ENCODE measurements at regions not wholly inside any gene's neighbourhood (a gene's known extent, or its start where the extent isn't known, plus 50 kb on each side); places are given as distances from the start of the nearest gene placed in this dataset.

DNA sequence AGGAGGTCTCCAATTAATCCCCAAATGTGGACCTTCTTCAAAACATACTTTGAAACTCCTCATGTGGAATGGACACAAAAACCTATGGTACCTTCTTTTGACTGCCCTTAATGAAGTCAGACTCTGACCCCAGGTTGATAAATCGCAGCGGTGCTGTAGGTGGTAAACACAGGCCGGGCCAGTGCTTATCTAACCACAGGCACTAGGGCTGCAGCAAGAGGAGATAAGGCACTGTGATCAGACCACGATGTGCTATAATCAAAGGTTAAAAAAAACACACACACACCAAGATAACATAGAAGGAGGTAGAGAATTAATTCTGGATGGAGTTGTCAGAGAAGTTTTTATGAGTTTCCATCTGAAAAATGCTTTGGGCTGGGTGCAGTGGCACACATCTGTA is 52.3 kb upstream of the SIPA1L2 start:
- Mint-ChIP-seq H3K9me3 (no peaks in the 10 kb centered on the region), H3K36me3 (no peaks in the 10 kb centered on the region), H3K27ac (no peak overlapping the region)
- ATAC-seq: no peak
- DNase-seq (ENCODE audit: low spot score in 2 of 2): no peak

DNA sequence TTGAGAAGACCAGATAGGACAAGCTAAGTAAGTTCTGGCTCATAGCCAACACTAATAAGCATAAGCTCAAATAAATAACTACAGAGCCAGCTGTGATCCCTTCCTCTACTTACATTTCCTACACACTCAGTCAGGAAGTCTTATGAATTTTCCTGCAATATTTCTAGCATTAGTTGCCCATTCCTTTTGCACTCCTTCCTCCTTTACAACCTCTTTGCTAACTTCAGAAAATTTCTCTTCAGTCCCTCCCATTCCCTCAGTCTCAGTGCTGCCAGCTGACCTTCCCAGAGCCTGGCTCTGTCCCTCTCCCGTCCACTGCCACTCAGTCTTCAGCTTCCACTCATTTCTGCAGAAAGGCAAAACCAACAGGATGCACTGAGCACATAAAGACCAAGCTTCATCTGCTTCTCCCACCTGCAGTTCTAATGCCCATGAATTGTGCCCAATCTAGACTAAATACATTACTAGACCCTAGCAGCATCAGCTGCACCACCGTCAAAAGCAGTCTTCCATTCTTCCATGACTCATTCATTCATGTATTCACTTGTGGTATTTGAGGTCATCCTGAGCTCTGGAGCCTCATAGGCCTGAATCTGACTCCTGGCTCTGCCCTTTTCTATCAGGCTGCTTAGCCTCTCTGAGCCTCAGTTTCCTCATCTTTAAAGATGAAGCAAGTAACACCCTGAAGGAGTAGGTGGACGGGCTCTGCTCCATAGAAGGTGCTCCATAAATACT is 54.6 kb upstream of the SIPA1L2 start:
- Mint-ChIP-seq H3K27ac (no peak overlapping the region), H3K36me3 (no peaks in the 10 kb centered on the region)
- peak; percentile 59 to 60 for ATAC-seq

DNA sequence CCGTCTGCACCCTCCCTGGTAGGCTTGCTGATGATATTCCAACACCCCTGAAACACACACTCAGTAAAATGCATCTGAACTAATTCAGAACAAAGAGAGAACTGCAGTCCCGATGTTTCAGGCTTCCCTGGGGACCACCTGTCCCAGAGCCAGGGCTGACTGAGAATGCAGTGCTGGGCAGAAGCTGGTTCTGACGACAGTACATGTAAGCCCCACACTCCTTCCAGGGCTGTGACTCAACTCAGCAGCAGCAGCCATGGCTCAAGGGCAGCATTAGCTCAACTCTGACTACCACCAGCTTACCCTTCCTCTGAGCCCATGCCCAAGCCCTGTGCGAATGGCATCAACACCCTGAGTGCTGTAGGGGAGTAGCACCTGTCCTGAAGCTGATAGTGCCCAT is 56.4 kb upstream of the SIPA1L2 start:
- H3K27ac Mint-ChIP-seq: no peak overlapping the region
- no peak for ATAC-seq
- H3K9me3 Mint-ChIP-seq: peaks cover 0 to 6% of the 10 kb centered on the region in 2 donors

More for the DNA sequence above, 54.6 kb upstream of the SIPA1L2 start:
- peaks cover 0 to 6% of the 10 kb centered on the region in 2 donors for H3K9me3 Mint-ChIP-seq
- no peak for DNase-seq (ENCODE audit: low spot score in 2 of 2)

DNA sequence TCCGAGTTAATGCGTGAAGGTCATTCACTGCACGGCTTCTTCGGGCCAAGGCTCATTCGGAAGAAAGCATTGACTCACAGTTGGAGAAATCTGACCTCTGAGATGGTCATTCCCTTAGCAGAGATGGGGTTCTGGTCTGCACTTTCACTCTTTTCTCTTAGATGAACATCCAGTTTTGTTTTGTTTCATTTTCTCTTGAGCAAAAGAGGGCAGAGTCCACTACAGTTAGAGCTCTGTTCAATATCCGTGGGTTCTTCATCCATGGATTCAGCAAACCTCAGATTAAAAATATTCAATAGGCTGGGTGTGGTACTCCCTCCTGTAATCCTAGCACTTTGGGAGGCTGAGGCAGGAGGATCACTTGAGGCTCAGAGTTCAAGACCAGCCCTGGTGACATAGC is 57.4 kb upstream of the SIPA1L2 start:
- Mint-ChIP-seq H3K9me3 (peaks cover 0 to 6% of the 10 kb centered on the region in 2 donors), H3K27ac (no peak overlapping the region), H3K36me3 (no peaks in the 10 kb centered on the region)
- ATAC-seq: no peak
- DNase-seq (ENCODE audit: low spot score in 2 of 2): no peak

More for the DNA sequence above, 56.4 kb upstream of the SIPA1L2 start:
- DNase-seq (ENCODE audit: low spot score in 2 of 2): no peak
- no peaks in the 10 kb centered on the region for H3K36me3 Mint-ChIP-seq

DNA sequence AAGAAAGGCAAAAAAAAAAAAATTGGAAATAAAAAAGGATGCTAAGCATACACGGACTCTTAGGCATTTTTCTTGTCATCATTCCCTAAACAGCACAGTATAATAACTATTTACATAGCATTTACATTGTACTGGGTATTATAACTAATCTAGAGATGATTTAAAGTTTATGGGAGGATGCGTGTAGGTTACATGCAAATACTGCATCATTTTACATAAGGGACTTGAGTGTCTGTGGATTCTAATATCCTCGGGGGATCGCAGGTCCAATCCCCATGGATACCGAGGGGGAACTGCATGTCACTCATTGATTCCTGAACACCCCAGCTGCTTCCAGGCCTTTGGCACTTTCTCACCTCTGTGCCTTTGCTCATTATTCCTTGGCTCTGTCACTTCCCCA is 57.8 kb upstream of the SIPA1L2 start:
- DNase-seq (ENCODE audit: low spot score in 2 of 2): no peak
- no peaks in the 10 kb centered on the region for H3K36me3 Mint-ChIP-seq
- H3K9me3 Mint-ChIP-seq: peaks cover 0 to 6% of the 10 kb centered on the region in 2 donors
- no peak for ATAC-seq
- no peak overlapping the region for H3K27ac Mint-ChIP-seq

DNA sequence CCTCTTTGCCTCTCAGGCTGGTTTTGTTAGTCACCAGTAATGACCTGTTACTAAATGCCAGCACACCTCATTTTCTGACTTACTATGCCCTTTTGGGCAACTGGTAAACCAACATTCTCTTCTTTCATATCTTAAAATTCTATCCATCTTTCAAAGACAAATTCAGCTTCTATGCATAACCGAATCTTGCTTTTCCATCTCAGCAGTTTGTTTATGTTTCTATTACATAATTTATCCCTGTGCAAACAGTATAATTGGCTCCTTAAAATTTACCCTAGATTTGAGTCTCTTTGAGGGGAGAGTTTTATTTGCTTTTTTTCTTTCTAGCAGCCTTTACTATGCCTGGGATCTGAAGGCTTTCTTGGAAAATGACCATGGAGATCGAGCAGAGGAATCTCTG is 58.5 kb upstream of the SIPA1L2 start:
- no peak for ATAC-seq
- Mint-ChIP-seq H3K27ac (no peak overlapping the region), H3K36me3 (no peaks in the 10 kb centered on the region), H3K9me3 (peaks cover 0 to 6% of the 10 kb centered on the region in 2 donors)
- no peak for DNase-seq (ENCODE audit: low spot score in 2 of 2)

DNA sequence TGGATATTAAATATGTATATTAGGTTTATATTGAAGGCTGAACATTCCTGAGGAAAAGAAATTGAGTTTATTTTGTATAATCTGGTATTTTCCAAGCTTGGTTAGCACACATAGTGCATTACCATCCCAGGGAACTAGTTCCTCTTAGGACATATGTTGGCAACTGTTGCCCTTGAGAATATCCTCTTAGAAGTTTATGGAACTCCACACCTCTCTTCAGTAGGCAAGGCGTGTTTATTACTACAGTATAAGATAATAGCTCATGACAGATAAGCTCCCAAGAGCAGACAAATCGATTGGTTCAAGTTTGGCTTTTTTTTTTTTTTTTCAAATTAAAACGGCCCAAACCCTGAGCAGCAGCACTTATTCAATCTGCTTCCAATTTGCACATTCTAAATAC is 59.8 kb upstream of the SIPA1L2 start:
- Mint-ChIP-seq H3K36me3 (no peaks in the 10 kb centered on the region), H3K27ac (no peak overlapping the region), H3K9me3 (peaks cover 0 to 6% of the 10 kb centered on the region in 2 donors)
- ATAC-seq: no peak
- no peak for DNase-seq (ENCODE audit: low spot score in 2 of 2)

DNA sequence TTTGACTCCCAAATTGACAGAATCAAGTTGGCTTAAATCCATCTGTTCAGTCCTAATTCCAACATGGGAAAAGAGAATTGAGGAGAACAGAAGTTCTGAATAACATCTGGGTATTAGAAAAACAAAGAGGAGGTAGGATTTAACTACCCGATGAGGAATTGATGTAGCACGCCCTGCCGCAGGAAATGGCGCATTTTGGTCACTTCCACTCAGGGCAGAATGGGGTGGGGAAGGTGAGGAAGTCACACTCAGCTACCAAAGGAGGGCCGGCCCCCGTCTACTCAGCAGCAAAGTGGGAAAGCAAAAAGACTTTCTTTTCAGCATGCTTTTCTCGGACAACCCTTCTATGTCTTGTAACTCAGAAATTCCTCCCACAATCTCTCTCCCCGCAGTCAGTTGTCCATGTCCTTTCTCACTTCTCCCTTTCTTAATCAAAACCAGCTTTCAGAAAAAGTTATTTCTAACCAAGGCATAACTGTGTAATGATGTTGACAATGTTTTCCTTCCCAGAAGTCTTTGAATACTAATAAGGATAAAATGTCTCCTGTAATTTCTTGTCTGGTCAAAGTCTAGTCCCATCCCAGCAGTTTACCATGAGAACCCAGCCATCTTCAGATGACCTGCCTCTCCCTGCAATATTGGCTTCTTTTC is 60.5 kb upstream of the SIPA1L2 start:
- Mint-ChIP-seq H3K36me3 (no peaks in the 10 kb centered on the region), H3K9me3 (peaks cover 0 to 6% of the 10 kb centered on the region in 2 donors), H3K27ac (no peak overlapping the region)
- ATAC-seq: no peak
- DNase-seq (ENCODE audit: low spot score in 2 of 2): no peak

DNA sequence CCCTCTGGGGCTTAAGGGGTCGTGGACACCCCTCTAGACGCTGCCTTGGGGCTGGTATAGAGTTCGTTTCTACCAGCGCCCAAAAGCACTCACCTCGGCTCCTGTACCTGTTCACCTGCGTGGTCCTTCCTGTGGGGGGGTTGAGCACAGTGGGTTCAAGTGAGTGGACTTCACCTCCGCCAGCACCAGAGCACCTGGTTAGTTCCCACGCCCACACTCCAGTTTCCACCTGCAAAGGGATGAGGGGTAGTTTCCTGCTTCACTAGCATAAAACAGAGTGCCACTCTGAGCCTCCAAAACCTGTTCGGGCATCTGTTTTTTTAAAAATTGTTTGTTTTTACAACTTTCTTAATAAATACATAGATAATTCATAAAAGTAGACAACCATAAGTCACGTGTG is 64.5 kb upstream of the SIPA1L2 start:
- no peak for DNase-seq (ENCODE audit: low spot score in 2 of 2)
- Mint-ChIP-seq H3K9me3 (no peaks in the 10 kb centered on the region), H3K27ac (no peak overlapping the region), H3K36me3 (no peaks in the 10 kb centered on the region)
- ATAC-seq: no peak

DNA sequence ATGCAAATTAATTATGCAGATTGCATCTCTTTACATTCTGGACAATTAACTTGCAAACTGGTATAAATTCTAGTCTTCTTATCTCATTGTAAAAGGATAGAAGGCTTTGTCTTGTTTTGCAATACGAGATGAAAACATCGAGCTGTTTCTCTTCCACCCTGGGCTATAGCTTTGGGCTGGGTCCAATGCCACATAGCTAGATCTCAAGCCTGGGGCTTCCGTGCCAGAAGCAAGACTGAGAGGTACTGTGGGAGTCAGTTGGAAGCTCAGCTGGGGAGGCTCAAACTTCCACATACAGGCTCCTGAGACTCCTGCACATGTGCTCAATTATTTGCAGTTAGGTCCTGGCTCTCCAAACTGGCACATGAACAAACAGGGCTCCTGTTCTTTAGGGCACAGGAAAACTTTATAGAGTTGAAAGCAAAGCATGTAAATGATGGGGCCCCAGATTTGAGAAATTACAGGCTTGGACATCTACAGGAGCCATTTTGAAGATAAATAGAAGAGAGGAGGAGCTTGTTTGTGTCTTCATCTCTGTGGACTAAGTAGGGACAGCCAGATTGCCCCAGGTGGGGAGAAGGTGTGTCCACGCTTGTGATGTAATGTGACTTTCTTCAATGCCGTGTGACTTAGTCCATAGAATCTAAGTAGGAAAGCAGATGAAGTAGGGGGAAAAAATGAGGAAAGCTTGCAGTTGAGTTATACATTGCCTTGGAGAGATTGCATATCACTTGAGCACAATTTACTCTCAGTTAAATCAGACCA is 65.9 kb upstream of the SIPA1L2 start:
- no peak for ATAC-seq
- no peak overlapping the region for H3K27ac Mint-ChIP-seq
- H3K9me3 Mint-ChIP-seq: no peaks in the 10 kb centered on the region
- no peak for DNase-seq (ENCODE audit: low spot score in 2 of 2)
- no peaks in the 10 kb centered on the region for H3K36me3 Mint-ChIP-seq

DNA sequence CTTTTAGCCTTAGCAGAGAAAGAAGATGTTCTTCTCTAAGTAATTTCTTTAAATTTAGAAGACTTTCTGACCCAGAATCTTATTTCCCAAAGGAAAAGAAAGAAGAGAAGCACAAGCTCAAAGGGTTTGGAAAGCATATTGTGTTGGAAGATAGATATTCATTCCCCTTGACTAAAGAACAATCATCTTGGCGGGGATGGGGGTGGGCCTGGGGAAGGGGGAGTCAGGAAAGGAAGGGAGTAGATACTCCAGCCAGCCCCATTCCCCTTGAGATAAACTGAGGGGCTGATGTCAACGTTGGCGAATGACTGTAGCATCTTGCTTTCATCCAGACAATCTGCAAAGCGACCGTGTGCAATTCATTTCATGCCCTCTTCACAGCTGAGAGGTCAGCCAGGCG is 66.5 kb upstream of the SIPA1L2 start:
- H3K27ac Mint-ChIP-seq: no peak overlapping the region
- H3K9me3 Mint-ChIP-seq: no peaks in the 10 kb centered on the region
- H3K36me3 Mint-ChIP-seq: no peaks in the 10 kb centered on the region
- no peak for DNase-seq (ENCODE audit: low spot score in 2 of 2)
- no peak for ATAC-seq

DNA sequence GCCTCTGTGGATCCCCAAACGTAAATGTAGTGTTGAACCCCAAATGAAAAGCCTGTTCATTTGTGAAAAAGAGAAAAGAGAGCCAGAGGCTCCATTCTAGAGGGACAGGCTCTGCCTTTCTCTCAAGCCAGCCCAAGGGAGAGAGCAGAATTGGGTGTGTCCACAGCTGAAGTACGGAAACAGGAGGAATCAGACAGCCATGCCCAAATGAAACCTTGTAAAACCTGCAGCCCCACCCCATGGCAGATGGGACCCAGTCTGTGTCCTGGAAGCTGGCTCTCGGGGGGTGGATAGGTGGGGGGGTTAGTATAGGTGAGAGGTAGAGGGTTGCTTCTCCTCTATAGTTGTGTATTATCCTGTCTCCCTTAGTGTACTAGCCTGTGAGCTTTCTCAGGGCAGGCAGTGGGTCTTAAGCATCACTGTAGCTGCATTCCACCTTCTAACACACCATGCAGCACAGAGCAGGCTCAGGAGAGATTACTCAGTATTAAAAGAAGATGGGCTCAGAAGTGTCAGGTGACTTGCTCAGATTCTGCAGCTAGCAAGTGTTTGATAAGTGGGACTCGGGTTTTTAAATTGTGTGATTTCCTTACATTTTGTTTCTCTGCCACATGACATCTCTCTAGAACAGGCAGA is 67.4 kb upstream of the SIPA1L2 start:
- Mint-ChIP-seq H3K36me3 (no peaks in the 10 kb centered on the region), H3K27ac (no peak overlapping the region), H3K9me3 (peaks cover 0 to 5% of the 10 kb centered on the region in 2 donors)
- DNase-seq (ENCODE audit: low spot score in 2 of 2) (no peak), ATAC-seq (no peak)

DNA sequence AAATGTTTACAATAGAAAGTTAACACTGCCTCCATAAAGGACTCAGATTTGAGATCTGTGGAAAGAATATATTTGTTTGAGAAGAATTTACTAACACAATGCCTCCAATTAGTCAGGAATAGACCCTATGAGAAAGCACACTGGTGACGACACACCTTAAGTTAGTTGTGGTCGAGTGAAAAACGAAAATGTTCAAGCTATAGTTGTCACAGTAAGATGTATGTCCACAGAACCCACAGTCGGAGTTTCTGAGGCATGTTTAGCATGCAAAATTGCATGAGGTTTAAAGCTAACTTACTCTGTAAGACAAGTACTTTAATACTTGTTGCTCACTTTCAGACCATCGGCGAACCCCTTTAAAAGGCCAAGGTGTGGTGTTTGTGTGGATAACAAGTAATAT is 69.9 kb upstream of the SIPA1L2 start:
- no peaks in the 10 kb centered on the region for H3K36me3 Mint-ChIP-seq
- no peak overlapping the region for H3K27ac Mint-ChIP-seq
- ATAC-seq (peak in 1 of 2 donors; percentile 73), DNase-seq (ENCODE audit: low spot score in 2 of 2) (no peak)
- H3K9me3 Mint-ChIP-seq: peaks cover 0 to 5% of the 10 kb centered on the region in 2 donors

DNA sequence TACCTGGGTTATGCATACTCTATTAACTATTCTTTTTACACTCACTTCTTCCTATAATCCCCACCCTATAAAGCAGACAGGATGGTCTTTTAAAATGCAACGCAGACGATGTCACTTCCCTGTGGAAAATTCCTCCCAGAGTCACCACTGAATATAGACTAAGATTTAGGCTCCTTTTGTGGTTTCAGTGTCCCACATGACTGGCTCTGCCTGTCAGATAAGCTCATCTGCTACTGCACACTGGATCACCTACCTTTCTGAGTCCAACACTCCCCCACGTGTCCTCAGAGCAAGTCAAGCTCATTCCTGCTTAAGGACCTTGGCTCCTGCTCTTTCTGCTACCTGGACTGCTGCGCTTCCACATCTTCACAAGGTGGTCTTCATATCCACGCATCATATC is 73.0 kb upstream of the SIPA1L2 start:
- Mint-ChIP-seq H3K9me3 (peaks cover 0 to 5% of the 10 kb centered on the region in 2 donors), H3K36me3 (no peaks in the 10 kb centered on the region), H3K27ac (no peak overlapping the region)
- ATAC-seq: no peak
- DNase-seq (ENCODE audit: low spot score in 2 of 2): no peak

DNA sequence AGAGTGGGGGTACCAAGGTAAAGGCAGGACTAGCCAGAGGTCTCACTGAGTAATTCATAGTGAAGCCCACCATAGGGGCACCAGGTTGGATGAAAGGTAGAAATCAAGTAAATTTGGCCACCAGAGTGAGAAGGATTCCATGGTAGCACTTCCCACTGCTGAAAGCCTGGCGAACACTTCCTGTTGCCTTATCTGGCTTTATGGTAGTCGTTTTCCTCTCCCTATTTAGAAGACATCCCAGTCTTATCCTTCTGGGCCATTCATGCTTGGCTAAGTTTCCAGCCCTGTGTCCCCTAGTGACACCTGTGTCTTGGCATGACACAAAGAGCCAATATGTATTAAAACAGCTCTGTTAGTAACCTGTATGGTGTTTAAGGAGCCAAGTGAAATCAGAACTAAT is 74.3 kb upstream of the SIPA1L2 start:
- DNase-seq (ENCODE audit: low spot score in 2 of 2): no peak
- ATAC-seq: no peak
- H3K9me3 Mint-ChIP-seq: peaks cover 0 to 5% of the 10 kb centered on the region in 2 donors
- no peaks in the 10 kb centered on the region for H3K36me3 Mint-ChIP-seq
- no peak overlapping the region for H3K27ac Mint-ChIP-seq

DNA sequence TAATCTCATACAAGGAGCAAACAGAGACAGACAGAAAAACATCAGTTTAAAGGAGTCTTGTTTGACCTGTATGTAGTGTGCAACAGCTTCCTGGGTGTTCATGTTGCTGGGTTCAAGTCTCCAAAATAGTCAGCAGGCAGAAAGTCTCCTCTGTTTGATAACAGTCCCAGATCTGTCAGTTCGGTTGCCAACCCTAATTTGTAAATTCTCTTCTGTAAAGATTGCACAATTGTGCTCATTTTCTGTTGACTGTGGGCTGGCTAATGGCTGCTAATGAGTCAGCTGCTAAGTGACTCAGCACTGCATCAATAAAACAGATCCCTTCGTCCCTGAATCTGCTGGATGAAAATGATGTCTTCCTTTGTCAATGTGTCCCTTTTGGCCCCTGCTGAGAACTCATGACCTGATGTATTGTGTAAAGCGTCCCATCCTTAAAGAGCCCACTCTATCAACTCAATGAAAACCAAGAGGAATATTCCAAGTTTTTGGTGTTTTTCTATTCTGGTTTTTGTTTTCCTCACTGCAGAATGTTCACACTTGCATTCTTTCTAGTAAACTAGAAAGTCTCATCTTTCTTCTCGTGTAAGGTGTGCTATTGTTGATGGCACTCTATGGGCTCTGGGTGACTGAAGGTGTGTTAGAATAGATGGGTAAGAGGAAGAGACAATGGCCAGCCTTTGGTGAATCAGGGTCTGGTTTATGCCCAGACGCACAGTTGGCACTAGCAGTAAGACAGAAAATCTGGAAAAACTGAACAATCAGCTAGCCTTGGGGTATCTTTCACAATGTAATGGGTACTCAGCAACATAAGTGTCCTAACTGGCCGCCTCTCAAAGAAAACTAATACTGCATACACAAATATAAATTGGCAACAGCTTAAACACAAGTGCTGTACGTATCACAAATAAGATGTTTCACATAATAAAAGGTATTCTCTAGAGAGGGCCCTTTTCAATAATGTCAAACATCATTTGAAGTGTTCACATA is 75.1 kb upstream of the SIPA1L2 start:
- no peaks in the 10 kb centered on the region for H3K36me3 Mint-ChIP-seq
- DNase-seq (ENCODE audit: low spot score in 2 of 2) (no peak), ATAC-seq (peak in 1 of 2 donors; percentile 54)
- H3K27ac Mint-ChIP-seq: no peak overlapping the region
- peaks cover 0 to 5% of the 10 kb centered on the region in 2 donors for H3K9me3 Mint-ChIP-seq
